DMS153 treated with DMSO at 0.1 percent for 48 hours (cell line): ENCODE measurements at regions not wholly inside any gene's neighbourhood (a gene's known extent, or its start where the extent isn't known, plus 50 kb on each side); places are given as distances from the start of the nearest gene placed in this dataset.
"Not testable (repeated sequence)": the region's sequence is repeated elsewhere in the genome, so short reads cannot be mapped to it uniquely, and the experiment has no call there.

Experiments used
- DNase-seq: peaks from one replicate; lab custom pipeline; 2025; ENCODE audit not compliant: unreplicated experiment; lab: John Stamatoyannopoulos, UW

DNA sequence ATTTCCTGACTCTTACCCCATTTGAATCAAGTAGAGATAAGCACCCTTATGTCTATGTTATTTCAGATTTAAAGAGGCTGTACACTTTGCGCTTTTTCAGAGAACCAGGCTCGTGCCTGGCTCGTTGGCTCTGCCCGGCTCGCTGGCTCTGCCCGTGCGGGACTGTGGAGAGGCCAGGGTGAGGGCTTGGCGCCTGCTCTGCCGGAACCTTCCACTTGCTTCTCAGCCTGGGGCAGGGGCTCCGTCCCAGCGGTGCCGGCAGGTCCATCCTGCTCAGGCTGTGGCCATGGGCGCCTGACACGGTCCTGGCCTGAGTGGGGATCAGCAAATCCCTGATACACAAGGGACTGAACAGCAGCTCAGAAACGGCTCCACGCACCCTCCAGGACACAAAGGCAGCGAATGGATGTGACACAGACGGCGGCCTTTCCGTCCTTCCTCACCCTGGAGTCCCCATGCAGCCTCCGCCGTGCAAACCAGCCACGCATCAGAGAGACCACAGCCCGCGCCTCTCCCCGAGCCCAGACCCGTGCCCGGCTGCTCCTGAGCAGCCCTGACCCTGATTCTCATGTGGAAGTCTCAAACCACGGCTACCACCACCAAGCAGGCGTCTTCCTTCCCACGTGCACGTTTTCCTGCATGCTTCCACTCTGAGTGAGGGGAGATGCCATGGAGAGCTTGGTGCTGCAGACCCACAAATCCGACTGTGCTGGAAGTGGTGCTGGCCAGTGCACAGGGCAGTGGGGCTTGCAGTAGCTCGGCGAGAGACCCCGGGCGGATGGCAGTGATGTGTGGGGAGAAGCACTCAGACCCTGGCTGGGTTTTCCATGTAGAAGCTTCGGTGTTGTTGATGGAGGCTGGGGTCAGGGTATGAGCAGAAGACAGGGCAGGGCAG lies 233.9 kb downstream of the ERMARD start:
- DNase-seq, result no peak

DNA sequence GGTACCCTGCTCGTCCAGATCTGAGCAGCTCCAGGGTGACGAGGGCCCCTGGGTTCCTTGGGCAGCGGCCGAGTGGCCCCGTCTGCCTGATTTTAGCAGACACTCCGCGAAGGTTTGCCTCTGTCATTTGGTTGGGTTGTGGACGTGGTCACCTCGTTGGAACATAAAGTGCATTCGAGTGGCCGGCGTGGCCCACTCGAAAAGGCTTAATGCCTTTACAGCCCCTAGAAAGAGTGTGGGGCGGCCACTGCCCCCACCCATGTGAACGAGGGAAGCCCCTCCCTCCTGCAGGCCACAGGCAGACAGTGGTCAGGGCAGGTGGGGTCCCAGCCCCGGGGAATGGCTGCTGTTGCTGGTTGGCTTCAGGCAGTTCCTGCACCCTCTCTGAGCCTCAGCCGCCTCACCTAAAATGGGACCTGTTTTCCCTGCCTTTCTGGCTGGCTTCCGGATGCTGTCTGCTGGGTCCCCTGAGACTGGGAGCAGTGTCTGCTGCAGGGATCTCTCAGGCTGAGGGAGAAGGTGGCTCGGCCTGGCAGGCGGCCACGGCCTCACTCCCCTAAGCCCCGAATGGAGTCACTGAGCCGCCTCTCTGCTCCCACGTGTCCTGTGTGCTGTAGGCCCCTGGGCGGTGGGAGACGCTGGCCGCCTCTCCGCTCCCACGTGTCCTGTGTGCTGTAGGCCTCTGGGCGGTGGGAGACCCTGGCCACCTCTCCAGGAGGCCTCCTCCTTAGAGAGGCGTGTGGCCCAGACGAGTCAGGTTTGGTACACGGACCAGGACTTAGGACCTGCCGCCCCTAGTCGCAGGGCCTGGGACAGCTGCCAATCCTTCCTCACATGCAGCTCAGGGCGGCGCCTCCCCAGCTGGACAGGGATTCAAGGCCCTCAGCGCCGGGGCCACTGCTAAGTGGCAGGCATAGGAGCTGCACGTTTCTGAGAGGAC lies 233.0 kb downstream of the ERMARD start:
- peak; percentile 89 for DNase-seq

DNA sequence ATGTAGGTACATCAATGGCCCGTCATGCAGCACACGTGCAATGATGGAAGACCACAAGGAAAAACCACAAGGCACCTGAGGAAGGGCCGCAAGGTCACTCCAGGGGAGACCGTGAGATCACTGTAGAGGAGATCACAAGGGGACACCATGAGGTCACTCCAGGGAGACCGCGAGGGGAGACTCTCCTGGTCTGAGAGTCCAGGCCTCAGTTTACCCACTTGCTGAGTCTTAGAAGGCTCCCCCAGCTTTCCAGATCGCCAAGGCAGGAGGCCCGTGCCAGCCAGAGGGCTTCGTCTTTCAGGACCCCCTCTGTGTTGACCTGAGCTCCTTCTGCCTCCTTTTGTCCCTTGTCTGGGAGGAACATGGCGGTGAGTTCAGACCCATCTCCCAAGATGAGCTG lies 232.2 kb downstream of the ERMARD start:
- no peak for DNase-seq

DNA sequence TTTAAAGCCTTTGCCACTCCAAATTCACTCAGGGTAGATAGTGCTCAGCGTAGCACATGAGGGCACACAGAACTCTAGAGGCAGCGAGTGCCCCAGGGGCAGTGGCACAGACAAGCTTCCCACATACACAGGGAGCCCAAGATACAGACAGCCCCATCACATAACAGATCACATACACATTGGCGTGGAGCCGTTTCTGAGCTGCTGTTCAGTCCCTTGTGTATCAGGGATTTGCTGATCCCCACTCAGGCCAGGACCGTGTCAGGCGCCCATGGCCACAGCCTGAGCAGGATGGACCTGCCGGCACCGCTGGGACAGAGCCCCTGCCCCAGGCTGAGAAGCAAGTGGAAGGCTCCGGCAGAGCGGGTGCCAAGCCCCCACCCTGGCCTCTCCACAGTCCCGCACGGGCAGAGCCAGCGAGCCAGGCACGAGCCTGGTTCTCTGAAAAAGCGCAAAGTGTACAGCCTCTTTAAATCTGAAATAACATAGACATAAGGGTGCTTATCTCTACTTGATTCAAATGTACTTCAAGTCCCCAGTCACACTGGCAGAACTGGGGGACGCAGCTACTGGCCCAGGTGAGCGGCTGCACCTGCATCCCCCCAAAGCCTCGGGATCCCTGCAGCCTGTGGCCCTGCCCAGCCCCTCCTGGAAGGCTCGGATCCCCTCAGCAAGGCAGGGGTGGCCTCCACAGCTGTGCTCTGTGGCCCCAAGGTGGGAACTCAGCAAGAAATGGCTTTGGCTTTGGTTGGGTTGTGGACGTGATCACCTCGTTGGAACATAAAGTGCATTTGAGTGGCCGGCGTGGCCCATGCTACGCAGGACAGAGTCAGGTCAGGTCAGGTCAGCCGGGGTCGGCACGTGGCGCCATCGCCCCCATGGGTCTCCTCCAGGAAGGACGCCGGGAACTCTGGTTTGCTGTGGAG lies 231.3 kb downstream of the ERMARD start:
- no peak for DNase-seq

DNA sequence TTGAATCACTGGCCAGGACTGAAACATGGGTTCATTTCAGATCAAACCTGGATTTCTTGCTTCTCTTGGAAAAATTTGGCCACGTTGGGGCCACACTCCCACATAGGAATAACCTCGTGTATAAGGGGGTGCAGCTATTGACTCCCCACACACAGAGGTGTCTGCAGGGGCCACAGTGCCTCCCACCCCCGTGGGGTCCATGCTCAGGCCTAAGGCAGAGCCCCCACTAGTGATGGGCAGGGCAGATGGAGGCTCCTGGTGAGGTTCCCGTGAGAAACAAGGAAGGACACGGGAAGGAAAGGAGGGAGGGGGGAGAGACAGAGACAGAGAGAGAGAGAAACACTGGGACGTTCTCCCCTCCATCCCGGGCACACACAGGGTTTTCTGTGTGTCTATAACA lies 230.5 kb downstream of the ERMARD start:
- no peak for DNase-seq

DNA sequence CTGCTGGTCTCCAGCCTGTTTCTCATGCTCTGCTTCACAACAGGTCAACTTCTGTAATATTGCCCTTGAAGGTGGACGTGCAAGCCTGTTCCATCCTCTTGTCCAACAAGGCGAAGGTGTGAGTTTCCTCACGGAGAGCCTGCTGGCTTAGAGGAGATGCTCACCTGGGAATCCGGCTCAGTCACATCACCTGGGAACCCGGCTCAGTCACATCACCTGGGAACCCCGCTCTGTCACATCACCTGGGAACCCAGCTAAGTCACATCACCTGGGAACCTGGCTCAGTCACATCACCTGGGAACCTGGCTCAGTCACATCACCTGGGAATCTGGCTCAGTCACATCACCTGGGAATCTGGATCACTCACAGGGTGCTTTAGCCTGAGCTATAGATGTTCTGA lies 230.1 kb downstream of the ERMARD start:
- no peak for DNase-seq

DNA sequence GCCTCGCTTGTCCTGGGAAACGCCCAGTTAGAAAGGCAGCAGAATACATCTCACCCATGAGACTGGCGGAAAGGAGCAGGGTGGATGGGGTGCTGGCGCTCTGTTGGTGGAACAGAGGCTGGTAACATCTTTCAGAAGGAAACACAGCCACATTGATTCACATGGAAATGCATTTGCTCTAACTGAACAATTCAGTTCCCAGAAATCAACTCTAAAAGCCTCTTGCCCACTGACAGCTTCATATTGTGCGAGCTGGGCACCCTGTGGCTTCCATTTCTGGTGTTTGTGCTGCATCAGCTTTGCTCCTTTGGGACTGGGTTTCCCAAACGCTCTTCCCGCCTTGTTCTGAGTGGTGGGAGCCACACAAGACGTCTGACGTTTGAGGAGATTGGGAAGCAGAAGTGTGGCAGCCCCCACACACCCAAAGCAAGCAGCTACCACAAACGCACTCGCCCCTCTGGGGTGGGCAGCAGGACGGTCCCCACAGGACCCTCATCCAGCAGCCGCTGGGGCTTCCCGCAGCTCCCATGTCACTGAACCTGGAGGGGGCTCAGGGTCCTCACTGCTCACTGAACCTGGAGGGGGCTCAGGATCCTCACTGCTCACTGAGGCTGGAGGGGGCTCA lies 229.5 kb downstream of the ERMARD start:
- no peak for DNase-seq

DNA sequence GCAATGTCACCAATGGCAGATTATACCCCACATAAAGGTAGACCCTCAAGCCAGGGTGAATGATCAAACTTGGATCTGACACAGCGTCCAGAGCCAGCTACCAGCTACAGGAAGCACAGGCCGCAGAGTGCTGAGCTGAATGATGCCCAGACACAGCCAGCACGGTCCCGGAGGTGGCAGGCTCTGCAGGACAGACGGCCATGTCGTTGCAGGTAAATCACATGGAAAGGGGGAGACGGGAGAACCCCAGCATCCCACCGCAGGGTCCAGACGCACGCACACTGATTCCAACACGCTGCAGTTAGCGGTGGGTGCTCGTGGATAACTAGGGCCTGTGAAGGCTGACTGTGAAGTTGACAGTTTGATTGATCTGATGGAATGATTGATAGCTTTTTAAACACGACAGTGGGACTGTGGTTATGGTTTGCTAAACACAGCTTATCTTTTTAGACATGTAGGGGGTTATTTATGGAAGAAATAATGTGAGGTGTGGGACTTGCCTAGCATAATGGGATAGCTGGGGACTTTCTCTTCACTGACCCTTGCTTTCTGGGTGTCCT lies 228.5 kb downstream of the ERMARD start:
- no peak for DNase-seq

DNA sequence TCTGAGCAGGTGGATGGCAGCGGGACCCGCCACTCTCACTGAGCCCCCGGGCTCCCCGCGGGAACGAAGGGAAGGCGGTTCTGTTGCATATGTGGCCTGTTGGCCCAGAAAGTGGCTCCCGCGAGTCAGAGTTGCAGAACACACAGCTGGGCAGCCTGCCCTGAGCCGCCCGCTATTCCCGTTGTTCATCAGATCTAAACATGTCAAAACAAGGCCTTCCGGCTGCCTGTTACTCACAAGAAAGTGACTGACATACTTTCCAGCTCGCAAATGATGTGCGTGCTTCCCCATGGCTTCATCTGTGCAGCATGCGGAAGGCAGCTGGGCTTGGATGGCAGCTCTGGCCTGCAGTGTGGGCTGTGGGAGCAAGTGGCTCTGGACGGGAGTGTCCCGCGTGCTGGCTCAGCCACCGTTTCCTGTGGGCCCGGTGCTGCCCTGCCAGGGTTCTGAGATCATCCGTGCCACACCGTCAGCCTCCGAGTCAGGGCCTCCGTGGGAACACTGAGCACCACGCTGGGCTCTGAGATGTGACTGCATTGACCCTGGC lies 227.3 kb downstream of the ERMARD start:
- DNase-seq, result no peak

DNA sequence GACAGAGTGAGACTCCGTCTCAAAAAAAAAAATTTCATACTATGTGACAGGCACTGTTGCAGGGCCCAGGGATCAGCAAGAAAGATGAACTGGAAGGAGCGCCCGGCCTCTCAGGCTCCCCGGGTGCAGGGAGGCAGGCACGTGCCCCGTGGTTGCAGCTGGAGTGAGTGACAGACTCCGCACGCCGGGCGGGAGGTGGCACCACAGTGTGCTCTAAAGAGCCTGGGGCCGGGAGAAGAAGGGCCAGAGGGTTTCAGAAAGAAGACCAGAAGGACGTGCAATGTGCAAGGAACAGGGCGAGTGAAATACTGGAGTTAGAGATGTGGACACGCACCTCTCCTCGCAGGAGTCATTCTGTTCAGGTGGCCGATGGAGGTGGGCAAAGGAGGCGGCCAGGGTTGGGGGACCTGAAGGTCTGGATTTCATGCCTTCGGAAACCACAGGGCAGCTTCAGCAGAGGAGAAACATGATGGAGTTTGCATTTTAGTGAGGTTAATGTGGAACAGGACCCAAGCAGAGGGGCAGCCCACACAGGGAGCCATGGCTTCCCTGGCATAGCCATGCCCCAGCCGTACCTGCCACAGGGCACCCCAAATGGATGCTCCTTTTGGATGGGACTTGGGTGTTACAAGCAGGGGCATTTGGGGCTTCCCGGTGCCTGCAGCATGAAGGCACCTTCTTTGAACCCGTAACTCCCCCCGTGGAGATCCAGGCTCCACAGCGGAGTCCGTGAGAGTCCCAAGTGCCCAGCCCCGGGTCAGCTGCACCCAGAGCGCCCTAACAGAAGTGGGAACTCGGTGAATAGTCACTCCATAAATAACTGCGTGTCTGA lies 226.2 kb downstream of the ERMARD start:
- DNase-seq, result no peak

DNA sequence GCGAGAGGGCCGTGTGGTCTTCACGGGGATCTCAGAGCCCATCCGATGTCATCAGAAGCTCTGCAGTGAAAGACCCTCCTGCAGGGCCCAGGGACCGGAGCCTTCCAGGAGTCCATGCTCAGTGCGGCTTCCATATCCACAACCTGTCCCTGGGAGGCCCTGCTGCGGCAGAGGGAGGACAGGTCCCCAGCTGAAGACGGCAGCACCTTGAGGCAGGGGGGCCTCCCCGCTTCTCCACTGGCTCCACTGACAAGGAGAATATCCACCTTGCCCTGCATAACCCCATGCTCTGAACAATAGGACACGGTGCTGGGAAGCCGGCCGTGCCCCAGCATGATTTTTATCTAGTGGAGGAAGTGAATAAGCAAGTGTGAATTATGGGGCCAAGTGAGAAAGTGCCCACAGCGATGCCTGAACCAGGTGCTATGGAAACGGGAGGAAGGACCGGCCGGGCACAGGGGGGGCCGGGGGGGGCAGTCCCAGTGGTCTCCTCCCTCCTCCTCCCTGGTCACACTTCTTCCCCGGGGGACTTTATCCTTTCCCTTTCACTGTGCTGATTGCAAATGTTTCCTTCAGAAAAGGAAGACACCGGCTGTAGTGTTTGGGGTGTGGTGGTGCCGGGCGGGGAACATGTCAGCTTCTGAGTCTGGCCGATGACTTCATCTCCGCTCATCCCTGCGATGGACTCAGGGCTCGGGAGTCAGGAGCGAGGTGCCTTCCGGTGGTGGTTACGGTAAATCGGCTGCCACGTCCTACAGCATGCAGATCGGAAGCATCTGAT lies 225.1 kb downstream of the ERMARD start:
- DNase-seq, result no peak

DNA sequence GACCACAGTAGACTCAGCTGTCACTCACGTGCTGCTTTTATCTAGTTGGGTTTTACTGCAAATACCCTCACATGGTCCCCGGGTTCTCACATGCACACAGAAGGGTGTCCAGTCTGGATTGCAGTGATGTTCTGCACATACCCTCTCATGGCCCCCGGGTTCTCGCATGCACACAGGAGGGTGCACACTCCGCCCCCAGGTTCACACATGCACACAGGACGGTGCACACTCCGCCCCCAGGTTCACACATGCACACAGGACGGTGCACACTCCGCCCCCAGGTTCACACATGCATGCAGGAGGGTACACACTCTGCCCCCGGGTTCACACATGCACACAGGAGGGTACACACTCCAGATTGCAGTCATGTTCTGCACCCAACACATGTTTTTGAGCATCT lies 224.3 kb downstream of the ERMARD start:
- DNase-seq, result no peak

DNA sequence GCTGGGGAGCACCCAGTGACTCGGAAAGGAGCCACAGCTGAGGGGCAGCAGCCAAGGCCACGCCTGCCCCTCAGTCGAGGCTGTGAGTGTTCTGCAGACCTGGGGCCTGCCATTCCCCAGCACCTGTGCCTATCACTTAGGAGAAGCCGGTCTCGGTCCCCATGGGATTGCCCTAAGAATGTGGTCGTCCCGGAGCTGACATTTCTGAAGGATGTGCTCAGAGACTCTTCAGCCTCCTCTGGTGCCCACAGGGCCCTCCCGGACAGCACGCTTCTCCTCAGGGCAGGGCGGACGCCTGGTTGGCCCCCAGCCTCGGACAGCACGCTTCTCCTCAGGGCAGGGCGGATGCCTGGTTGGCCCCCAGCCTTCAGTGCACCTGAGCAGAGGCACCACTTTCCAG lies 223.9 kb downstream of the ERMARD start:
- DNase-seq, result no peak

DNA sequence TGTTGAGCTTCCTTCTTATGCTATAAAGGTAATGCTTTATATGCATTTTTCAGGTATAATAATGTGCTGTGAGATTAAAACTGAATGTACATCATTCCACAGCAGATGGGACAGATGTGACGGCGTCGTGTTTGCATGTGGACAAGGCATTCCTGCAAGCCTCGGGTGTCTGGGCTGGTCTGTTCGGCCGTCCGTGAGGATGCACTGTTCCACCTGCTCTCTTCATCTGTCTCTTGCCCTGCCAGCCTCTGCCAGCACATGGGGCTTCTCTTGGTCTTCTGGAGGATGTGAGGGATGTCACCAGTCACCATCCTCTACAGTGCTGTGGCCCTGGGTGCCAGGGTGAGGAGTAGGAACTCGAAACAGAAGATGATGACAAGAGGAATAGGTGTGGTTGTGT lies 223.2 kb downstream of the ERMARD start:
- no peak for DNase-seq

DNA sequence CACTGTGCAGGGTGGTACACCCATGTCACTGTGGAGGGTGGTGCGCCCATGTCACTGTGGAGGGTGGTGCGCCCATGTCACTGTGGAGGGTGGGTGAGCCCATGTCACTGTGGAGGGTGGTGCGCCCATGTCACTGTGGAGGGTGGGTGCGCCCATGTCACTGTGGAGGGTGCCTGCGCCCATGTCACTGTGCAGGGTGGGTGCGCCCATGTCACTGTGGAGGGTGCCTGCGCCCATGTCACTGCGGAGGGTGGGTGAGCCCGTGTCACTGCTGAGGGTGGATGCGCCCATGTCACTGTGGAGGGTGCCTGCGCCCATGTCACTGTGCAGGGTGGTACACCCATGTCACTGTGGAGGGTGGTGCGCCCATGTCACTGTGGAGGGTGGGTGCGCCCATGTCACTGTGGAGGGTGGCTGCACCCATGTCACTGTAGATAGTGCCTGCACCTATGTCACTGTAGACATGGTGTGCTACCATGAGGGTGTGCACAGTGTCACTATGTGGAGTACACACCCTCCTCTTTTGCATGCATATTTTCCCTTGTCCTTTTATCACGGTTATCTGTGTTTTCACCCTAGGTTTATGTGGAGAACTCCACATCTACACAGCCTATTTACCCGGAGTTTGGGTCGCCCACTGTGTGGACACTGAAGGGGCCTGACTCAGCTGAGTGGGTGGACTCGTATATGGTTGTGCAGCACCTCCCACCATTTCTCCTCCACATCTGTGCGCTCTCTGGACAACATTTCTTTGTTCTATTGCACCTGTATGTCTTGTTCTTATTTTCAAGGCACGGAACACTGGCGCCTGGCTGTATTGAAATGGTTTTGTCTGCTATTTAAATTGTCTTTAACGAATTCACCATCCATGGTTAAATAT lies 222.4 kb downstream of the ERMARD start:
- not testable (repeated sequence) for DNase-seq

DNA sequence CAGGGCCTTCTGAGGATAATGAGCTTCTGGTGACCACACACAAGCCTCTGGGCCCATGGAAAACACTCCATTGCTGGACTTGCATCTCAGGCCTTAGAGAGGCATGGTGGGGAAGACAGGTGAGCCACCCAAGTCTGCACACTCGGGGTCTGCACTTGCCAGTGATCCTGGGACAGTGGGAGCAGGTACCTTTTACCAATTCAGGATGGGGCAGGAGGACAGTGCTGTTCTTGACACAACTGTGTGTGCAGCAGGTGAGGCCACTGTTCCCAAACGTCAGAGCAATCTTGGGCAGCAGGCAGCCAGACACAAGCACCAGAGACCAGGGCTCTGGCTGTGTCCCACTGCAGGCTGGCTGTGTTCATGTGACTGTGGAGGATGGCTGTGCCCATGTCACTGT lies 221.3 kb downstream of the ERMARD start:
- DNase-seq, result no peak

DNA sequence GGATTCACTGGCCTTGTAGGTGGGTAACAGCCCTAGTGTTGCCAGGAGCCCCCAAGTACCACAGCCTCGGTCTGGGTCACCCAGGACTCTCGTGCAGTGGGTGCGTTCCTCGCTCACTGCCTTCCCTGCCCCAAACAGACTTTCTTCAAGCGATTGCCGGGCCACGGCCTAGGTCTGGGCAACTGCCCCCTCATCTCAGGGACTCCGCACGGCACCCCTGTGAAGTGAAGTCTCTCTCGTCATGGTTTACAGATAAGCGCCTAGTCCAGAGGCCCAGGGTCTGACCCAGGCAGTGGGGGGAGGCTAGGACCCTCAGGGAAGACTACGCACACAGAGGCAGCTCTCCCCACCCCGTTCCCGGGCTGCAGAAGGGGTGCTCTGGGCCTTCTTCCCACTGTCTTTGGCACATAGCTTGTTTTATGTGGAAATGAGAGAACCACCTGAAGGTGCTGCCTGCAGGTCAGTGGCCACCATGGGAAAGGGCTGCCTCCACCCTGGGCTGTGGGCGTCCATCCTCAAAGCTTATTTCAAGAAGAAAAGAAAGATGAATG lies 220.8 kb downstream of the ERMARD start:
- DNase-seq, result no peak
